Sigmoid colon (tissue), 6 donors: ENCODE measurements at regions not wholly inside any gene's neighbourhood (a gene's known extent, or its start where the extent isn't known, plus 50 kb on each side); places are given as distances from the start of the nearest gene placed in this dataset.
"Not testable (repeated sequence)": the region's sequence is repeated elsewhere in the genome, so short reads cannot be mapped to it uniquely, and the experiment has no call there.

Experiments
- DNase-seq: peaks from one replicate; pipeline ENCODE4 v3.0.0-alpha.2; 2019
- H3K27ac ChIP-seq, 4 donors: fragments of 200-600 bp; sonication (generic); one replicate each; pipeline ENCODE4 v1.5.1; 2016 to 2019; ENCODE audit warnings: mild to moderate bottlenecking in 1 of 4
- H3K27me3 ChIP-seq, 3 donors: fragments of 200-600 bp; sonication (generic); one replicate each; pipeline ENCODE4 v1.5.1; 2019; ENCODE audit warnings: mild to moderate bottlenecking in 1 of 3
- H3K36me3 ChIP-seq, 4 donors: fragments of 200-600 bp; sonication (generic); one replicate each; pipeline ENCODE4 v1.5.1; 2016 to 2019
- H3K4me1 ChIP-seq, 4 donors: fragments of 200-600 bp; sonication (generic); one replicate each; pipeline ENCODE4 v1.5.1; 2017 to 2019
- H3K4me3 ChIP-seq, 4 donors: fragments of 200-600 bp; sonication (generic); one replicate each; pipeline ENCODE4 v1.5.1; 2017 to 2019; ENCODE audit warnings: mild to moderate bottlenecking in 2 of 4, moderate library complexity in 1 of 4
- H3K9me3 ChIP-seq, 4 donors: fragments of 200-600 bp in 3 of 4; sonication (generic) in 3 of 4; one replicate each; pipeline versions ENCODE4 v1.5.1 to v1.6.1; 2013 to 2019
- WGBS, 2 donors: extraction: QIAGEN DNeasy Blood & Tissue Kit; methylation state at CpG; one replicate each; pipeline ENCODE4 v1.1.7; 2013; 5-methylcytosine and 5-hydroxymethylcytosine counted together
- intact Hi-C: fragments of 100-400 bp; cut with DNase I; formaldehyde crosslinking; loops from one replicate; pipeline ENCODE4 v1.15.1; 2023
- donor health status: healthy with polysubstance abuse.
- donor health status: healthy.

DNA sequence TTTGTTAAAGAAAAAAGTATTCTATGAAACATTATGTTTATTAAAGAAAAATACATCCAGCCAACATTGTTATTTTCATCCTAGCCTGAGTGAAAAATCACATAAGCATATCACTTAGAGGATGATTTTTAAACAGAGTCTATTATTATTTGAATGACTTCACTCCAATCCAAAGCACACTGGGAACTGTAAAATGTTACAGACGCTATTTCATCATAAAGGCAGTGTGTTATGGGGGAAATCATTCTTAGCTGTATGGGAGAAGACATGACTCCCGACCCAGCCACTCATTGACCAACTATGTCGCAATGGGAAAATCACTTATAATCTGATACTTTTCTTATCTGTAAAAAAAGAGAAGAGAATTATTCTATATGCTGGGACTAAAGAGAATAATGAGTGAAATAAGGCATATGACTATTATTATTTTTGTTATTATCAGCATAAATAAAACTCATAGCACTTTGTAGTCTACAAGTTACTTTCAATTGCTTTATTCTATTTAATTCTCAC, 180.6 kb upstream of the POMZP3 start:
- H3K4me1 ChIP-seq: peaks cover 0 to 12% (median 6%) of the 10 kb centered on the region in 4 donors
- H3K9me3 ChIP-seq, H3K36me3 ChIP-seq, H3K27me3 ChIP-seq, DNase-seq, H3K4me3 ChIP-seq, intact Hi-C loops: not testable (repeated sequence)
- 84 to 88% methylated on average over 3 of the region's 3 CpGs for WGBS, 2 donors
- H3K27ac ChIP-seq: peak overlapping the region in 1 of 4 donors; percentile 43

- H3K9me3 ChIP-seq, H3K27me3 ChIP-seq, H3K36me3 ChIP-seq, DNase-seq, intact Hi-C loops: not testable (repeated sequence)
- H3K27ac ChIP-seq: peak overlapping the region in 2 of 4 donors; percentile 17 to 43
- H3K4me3 ChIP-seq: peak overlapping the region in 2 of 4 donors; percentile 9 to 20
- H3K4me1 ChIP-seq: peaks cover 0 to 12% (median 6%) of the 10 kb centered on the region in 4 donors
Measured at GRCh38 chr7:76806460-76806859, 179.4 kb upstream of the POMZP3 start.

GRCh38 chr7:76806010-76806409, 178.9 kb upstream of the POMZP3 start:
- H3K36me3 ChIP-seq, DNase-seq, H3K9me3 ChIP-seq, intact Hi-C loops, H3K27me3 ChIP-seq: not testable (repeated sequence)
- Histone ChIP-seq H3K4me1 (peaks cover 0 to 12% (median 6%) of the 10 kb centered on the region in 4 donors), H3K4me3 (peak overlapping the region in 2 of 4 donors; percentile 9 to 20), H3K27ac (peak overlapping the region; percentile 17 to 43 (median 30))
- WGBS, 2 donors: 74 to 86% methylated on average over 6 of the region's 6 CpGs

- peak; percentile 55 for DNase-seq
- intact Hi-C loops, H3K36me3 ChIP-seq, H3K4me3 ChIP-seq, H3K9me3 ChIP-seq, H3K27ac ChIP-seq, H3K27me3 ChIP-seq: not testable (repeated sequence)
- 13 to 59% methylated on average over 1 of the region's 1 CpG for WGBS, 2 donors
- H3K4me1 ChIP-seq: peaks cover 0 to 12% (median 6%) of the 10 kb centered on the region in 4 donors
Measured at GRCh38 chr7:76805262-76805661, 178.2 kb upstream of the POMZP3 start.

DNA sequence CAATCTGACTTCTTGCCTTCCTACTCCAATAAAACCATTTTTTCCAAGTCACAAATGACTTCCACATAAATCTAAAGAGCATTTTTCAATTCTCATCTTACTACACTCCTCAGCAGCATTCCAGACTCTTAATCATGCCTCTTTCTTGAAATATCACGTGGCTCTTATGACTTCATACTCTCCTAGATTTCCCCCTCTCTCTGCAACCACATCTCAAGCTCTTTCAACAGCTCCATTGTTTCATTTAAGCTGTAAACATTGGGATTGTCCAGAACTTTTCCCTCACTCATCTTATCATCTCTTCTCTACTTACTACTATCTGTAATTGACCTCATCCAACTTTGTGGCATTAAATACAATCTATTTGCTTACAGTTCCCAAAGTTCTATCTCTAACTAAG, 170.6 kb upstream of the POMZP3 start:
- H3K27me3 ChIP-seq, intact Hi-C loops, H3K4me1 ChIP-seq, H3K27ac ChIP-seq, H3K9me3 ChIP-seq, H3K4me3 ChIP-seq, DNase-seq, H3K36me3 ChIP-seq: not testable (repeated sequence)
- 74 to 79% methylated on average over 1 of the region's 1 CpG for WGBS, 2 donors

GRCh38 chr7:76780693-76781092, 153.6 kb upstream of the POMZP3 start:
- H3K27ac ChIP-seq, H3K9me3 ChIP-seq, H3K27me3 ChIP-seq, H3K4me1 ChIP-seq, DNase-seq, H3K4me3 ChIP-seq, H3K36me3 ChIP-seq, intact Hi-C loops: not testable (repeated sequence)

DNA sequence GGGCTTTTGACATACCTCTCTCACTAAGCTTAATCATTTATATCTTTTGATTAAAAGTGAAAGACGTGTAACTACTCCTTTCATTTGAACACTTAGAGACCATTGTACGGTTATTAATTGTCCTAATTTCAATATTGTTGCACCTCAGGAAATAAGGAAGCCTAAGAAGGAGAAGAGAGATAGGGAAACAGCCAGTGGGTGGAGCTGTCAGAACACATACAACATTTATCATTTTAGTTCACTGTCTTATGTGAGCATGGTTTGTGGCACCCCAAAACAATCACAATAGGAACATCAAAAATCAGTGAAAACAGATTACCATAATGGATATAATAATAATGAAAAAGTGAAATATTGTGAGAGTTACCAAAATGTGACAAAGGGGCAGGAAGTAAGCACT, 147.2 kb upstream of the POMZP3 start:
- H3K27me3 ChIP-seq, H3K36me3 ChIP-seq, H3K4me3 ChIP-seq, intact Hi-C loops, H3K9me3 ChIP-seq, DNase-seq, H3K27ac ChIP-seq: not testable (repeated sequence)
- peaks cover 0 to 14% (median 0%) of the 10 kb centered on the region in 4 donors for H3K4me1 ChIP-seq
- 63 to 72% methylated on average over 2 of the region's 2 CpGs for WGBS, 2 donors

- H3K4me3 ChIP-seq, H3K27ac ChIP-seq, H3K27me3 ChIP-seq, H3K9me3 ChIP-seq, DNase-seq, H3K36me3 ChIP-seq, intact Hi-C loops: not testable (repeated sequence)
- H3K4me1 ChIP-seq: peaks cover 0 to 14% (median 0%) of the 10 kb centered on the region in 4 donors
- 14 to 64% methylated on average over 1 of the region's 1 CpG for WGBS, 2 donors
Measured at GRCh38 chr7:76771980-76772379, 144.9 kb upstream of the POMZP3 start.

DNA sequence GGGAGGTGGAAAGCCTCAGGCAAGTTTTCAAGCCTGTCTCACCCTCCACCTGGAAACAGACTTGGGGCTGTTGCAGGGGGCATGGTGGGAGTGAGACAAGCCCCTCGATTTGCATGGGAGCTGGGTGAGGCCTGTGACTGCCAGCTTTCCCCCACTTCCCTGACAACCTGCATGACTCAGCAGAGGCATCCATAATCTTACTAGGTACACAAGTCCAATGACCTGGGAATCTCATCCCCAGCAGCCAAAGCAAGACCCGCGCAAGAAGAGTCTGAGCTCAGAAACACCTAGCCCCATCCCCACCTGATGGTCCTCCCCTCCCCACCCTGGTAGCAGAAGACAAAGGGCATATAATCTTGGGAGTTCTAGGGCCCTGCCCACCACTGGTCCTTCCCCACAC, 136.9 kb upstream of the POMZP3 start:
- H3K27ac ChIP-seq, H3K4me1 ChIP-seq, intact Hi-C loops, H3K27me3 ChIP-seq, H3K9me3 ChIP-seq, H3K36me3 ChIP-seq, DNase-seq, H3K4me3 ChIP-seq: not testable (repeated sequence)
- 79 to 88% methylated on average over 3 of the region's 3 CpGs for WGBS, 2 donors

- H3K27me3 ChIP-seq, H3K4me1 ChIP-seq, H3K9me3 ChIP-seq, DNase-seq, H3K36me3 ChIP-seq, H3K4me3 ChIP-seq, intact Hi-C loops, H3K27ac ChIP-seq: not testable (repeated sequence)
Measured at GRCh38 chr7:76760546-76761220, 133.6 kb upstream of the POMZP3 start.

GRCh38 chr7:76739538-76739937, 112.5 kb upstream of the POMZP3 start:
- WGBS, 2 donors: 72 to 87% methylated on average over 4 of the region's 4 CpGs
- DNase-seq, intact Hi-C loops, H3K27me3 ChIP-seq, H3K4me1 ChIP-seq, H3K36me3 ChIP-seq, H3K4me3 ChIP-seq, H3K27ac ChIP-seq, H3K9me3 ChIP-seq: not testable (repeated sequence)

- H3K27me3 ChIP-seq, DNase-seq, intact Hi-C loops, H3K36me3 ChIP-seq, H3K27ac ChIP-seq, H3K9me3 ChIP-seq, H3K4me1 ChIP-seq, H3K4me3 ChIP-seq: not testable (repeated sequence)
- WGBS, 2 donors: 84 to 88% methylated on average over 2 of the region's 2 CpGs
Measured at GRCh38 chr7:76736724-76737123, 109.6 kb upstream of the POMZP3 start.

DNA sequence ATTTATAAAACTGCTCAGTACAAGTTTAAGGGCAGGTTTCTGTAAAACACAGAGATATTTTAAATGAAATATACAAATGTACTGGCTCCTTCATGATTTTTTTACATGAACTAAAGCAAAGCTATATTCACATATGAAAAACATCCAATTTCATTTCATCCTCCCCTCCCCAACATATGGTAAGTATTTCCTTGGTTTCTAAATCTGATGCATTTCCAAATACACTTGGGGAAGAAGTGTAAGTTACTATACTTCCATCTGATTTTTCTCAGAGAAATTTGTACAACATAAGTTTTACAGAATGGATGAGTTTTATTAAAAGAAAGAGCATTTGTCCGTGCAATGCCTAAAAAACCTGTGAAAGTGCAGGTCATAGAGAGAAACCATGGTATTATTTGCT, 109.0 kb upstream of the POMZP3 start:
- H3K4me1 ChIP-seq, DNase-seq, intact Hi-C loops, H3K9me3 ChIP-seq, H3K36me3 ChIP-seq, H3K27ac ChIP-seq, H3K27me3 ChIP-seq, H3K4me3 ChIP-seq: not testable (repeated sequence)
- 85 to 95% methylated on average over 1 of the region's 1 CpG for WGBS, 2 donors

DNA sequence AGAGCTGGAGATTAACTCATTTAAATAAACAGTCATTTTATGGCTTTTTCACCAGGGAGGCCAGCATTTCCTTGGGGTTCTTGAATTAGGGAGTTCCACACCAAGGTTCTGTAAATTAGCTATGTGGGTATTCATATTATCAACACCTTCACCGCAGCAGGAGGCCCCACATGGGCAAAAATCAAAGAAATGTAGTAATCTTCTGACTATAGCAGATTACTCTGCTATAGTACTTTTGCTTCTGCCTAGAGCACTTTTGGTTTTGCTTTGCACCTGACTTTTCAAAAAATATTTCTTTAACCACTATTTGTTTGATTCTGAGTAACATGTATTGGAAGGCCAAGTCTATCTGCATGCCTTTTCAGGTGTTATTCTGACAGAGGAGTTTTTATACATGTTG, 108.6 kb upstream of the POMZP3 start:
- intact Hi-C loops, H3K36me3 ChIP-seq, H3K4me3 ChIP-seq, DNase-seq, H3K9me3 ChIP-seq, H3K27ac ChIP-seq, H3K4me1 ChIP-seq, H3K27me3 ChIP-seq: not testable (repeated sequence)
- no CpG with 5 or more reads among the region's 1 CpG for WGBS, 2 donors
